DLD1 (cell line): ENCODE measurements at regions not wholly inside any gene's neighbourhood (a gene's known extent, or its start where the extent isn't known, plus 50 kb on each side); places are given as distances from the start of the nearest gene placed in this dataset.

Experiments
- in situ Hi-C: cut with HindIII; loops from 2 replicates; pipeline ENCODE4 v1.10.0; 2017; ENCODE audit warnings: low sequenced_read_pairs

GRCh38 chr7:18235819-18236218 lies 208.2 kb upstream of the PRPS1L1 start:
- in situ Hi-C loops: no loop called here

- in situ Hi-C loops: no loop called here
These were observed 211.6 kb upstream of the PRPS1L1 start for GRCh38 chr7:18239212-18239611.

DNA sequence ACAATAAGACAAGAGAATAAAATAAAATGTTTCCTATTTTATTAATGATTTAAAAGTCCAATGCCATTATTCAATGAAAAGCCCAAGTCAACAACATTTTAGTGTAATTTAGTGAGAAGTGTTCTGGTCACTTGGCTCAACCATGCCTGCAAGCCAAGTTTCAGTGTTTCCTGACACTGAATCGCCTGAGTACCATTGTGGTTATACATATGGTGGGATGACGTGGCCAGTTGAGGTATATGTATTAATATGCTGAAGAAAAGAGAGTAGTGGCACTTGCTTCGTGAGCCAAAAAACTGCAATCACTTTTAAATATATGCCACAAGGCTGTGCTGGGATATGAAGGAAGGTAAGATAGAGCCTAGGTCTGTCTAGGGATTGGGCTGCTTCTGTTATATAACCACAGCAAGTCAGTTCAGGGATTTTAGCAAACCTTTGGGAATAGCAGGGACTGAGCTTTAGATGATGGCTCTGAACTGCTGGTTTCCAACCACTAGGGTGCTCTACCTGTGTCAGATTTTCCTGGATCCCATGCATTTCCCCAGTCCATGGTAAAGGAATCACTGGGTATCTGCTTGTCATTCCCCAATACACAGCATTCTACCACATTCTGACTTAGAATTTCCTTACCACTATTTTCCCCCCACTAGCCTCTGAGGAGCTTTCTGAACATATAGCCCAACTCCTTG lies 214.0 kb upstream of the PRPS1L1 start:
- in situ Hi-C loops: no loop called here

DNA sequence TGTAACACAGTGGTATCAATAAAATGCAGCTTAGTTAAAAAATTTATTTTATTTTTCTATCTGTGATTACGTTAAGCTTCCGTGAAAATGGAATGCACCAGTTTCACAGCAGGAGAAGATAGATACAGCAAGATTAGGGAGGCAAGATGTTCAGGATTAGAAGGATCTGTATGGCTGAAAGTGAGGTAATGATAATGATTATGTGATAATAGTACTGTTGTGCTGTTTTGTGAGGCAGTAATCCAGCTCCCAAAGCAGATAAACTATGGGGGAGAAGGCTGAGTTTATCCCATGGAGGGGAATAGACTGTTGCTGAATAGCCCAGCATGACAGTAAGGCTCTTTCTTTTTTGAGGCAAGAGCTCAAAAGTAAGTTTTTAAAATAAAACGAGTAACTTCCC lies 216.1 kb upstream of the PRPS1L1 start:
- in situ Hi-C loops: no loop called here

GRCh38 chr7:18250133-18250532 lies 222.5 kb upstream of the PRPS1L1 start:
- in situ Hi-C loops: no loop called here

- in situ Hi-C loops: no loop called here
These were observed 230.1 kb upstream of the PRPS1L1 start for GRCh38 chr7:18257711-18258110.

GRCh38 chr7:18262058-18262457 lies 233.5 kb upstream of the HDAC9 start:
- in situ Hi-C loops: no loop called here

DNA sequence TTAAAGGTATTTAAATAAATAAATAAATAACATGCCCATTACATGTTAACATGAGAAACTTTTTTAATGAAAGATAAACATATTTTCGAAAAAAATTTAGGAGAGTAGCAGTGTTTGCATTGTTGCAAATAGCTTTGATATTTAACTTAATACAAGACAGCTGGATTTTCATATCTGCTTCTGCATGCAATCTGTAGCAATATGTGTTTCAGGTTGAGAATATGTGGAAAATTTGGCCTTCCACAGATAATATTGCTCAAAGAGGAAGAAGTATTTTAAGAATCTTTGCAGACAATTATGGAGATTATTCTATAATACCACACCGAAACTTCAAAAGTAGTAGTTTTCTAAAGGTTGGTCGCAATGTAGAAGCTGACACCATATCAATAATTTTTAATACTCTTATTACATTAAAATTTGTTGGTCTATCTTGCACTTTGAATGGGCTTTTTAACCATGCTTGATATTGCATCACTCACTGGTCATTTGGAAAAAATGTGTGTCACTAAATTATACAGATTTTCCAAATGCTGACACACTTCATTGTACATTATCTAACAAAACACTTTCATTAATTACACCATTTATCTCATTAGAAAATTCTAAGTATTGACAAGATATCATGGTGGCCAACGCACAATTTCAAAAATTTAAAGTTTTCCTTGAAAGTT lies 229.8 kb upstream of the HDAC9 start:
- in situ Hi-C loops: no loop called here

GRCh38 chr7:18268571-18268970 lies 227.0 kb upstream of the HDAC9 start:
- in situ Hi-C loops: no loop called here

GRCh38 chr7:18276380-18276779 lies 219.2 kb upstream of the HDAC9 start:
- in situ Hi-C loops: no loop called here

DNA sequence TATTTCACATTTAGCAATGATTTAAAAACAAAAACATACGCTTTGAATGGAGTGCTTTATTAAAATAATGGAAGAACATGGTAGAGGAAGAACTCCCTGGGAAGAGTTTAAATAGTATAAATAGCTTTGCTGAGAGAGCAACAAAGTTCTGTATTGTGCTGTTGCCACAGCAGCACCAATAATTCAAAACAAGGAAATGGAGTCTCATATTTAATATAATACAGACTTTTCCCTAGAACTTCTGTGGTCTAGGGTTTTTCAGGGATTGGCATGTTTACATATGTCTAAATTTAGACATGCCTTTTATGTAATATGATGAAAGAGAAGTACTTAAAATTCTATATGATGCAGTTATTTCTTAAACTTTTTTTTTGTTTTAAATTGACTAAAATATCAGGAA lies 217.2 kb upstream of the HDAC9 start:
- in situ Hi-C loops: no loop called here

GRCh38 chr7:18283045-18283444 lies 212.5 kb upstream of the HDAC9 start:
- in situ Hi-C loops: loop anchor here (5.0 kb wide), 1 partner anchor 36 kb away; no protein-coding TSS in a partner anchor

DNA sequence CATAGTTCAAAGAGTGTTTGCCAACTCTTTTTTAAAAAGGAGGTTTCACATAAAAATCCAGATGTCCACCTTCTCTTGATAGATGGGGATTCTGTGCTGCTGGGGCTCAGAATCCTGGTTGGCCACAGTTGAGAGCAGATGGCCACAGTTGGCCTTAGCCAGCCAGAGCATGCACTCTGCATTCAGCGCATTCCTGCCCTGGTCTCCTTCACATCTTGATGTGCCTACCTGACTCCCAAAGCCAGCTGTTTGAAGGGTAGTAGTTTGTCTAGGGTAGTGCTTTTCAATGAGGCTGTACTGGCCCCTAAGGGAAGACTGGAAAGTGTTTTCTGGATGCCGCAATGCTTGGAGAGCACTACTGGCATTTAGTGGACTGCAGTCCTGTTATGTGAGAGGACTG lies 208.1 kb upstream of the HDAC9 start:
- in situ Hi-C loops: no loop called here

GRCh38 chr7:18288322-18289037 lies 207.1 kb upstream of the HDAC9 start:
- in situ Hi-C loops: no loop called here

DNA sequence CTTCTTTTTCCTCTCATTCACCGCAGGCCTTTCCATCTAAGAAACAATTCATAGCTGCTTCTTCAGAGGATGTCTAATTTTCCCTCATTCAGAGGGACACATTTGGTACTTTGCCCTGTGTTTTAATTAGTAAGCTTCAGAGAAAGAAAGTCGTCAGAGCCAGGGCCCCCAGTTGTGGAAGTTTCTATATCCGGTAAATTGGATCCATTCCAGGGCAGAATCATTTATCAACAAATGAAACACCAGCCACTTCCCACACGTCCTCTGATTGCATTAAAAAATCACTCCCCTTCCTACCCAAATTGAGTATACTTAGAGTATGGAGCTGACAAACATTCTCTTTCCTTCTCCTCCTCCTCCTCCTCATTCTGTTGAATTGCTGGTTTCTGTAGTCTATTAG lies 205.8 kb upstream of the HDAC9 start:
- in situ Hi-C loops: no loop called here

- in situ Hi-C loops: no loop called here
These were observed 205.3 kb upstream of the HDAC9 start for GRCh38 chr7:18290223-18290622.

DNA sequence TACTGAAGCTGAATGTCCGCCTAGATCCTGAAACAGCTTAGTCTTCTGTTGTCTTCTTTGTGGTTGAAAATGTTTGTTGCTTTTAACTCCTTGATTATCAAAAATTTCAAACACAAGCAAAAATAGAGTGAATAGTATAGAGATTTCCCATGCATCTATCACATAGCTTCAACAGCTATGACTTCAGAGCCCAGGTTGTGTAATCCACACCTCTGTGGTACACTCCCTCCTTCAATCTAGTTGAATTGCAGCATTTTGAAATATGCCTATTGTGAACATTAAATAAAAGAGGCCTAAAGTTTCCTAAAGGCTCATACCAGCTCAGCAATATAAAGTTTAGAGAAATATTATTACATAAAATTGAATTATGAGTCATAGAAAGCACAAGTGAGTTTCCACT lies 204.7 kb upstream of the HDAC9 start:
- in situ Hi-C loops: no loop called here

DNA sequence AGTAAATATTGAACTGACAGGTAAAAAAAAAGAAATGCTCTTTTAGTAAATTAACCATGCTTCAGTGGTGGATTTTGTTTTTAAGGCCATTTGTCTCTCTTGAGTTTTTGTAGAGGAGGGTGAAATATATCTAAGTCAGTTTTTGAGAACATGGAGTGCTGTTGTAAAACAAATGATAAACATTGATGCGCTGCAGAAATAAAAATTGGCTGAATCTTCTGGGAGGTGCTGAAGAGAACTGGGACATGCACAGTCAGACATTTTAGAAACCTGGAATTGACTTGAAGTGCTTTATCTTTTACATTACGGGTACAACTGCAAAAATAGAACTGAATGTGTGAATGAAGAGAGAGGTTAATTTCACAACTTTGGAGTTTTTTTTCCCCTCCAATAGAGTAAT lies 203.0 kb upstream of the HDAC9 start:
- in situ Hi-C loops: no loop called here

GRCh38 chr7:18293759-18294158 lies 201.8 kb upstream of the HDAC9 start:
- in situ Hi-C loops: no loop called here

DNA sequence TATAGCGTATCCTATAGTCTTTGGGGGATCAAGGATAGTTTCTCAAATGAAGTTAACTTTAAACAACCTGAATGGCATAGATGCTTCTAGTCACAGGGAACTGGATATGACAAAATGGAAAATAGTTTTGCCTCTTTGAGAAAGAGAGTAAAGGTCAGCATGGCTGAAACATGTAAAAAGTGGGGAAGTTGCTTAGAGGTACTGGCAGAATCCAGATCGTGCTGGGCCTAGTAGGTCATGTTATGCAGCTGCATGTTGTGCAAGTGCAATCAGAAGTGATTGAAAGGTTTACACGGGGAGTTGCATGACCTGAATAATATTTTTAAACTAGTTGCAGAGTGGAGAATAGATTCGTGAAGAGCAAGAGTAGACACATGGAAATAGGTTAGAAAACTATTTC lies 201.1 kb upstream of the HDAC9 start:
- in situ Hi-C loops: no loop called here

- in situ Hi-C loops: no loop called here
These were observed 199.6 kb upstream of the HDAC9 start for GRCh38 chr7:18295781-18296423.

GRCh38 chr7:18302097-18302496 lies 193.5 kb upstream of the HDAC9 start:
- in situ Hi-C loops: no loop called here
